ENCODE measurements at regions not wholly inside any gene's neighbourhood (a gene's known extent, or its start where the extent isn't known, plus 50 kb on each side); places are given as distances from the start of the nearest gene placed in this dataset.
"Not testable (repeated sequence)": the region's sequence is repeated elsewhere in the genome, so short reads cannot be mapped to it uniquely, and the experiment has no call there.

DNA sequence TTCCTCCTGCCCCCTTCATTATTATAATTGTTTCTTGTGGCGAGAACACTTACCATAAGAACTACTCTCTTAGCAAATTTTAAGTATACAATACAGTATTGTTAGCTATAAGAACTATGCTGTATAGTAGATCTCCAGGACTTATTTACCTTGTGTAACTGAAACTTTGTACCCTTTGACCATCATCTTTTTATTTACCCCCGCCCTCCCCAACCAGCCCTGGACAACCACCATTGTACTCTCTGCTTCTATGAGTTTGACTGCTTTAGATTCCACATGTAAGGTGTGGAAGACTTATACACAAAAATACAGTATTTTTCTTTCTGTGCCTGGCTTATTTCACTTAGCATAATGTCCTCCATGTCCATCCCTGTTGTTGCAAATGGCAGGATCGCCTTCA is 161.1 kb downstream of the PHF8 start:
- DNase-seq, result no peak

DNA sequence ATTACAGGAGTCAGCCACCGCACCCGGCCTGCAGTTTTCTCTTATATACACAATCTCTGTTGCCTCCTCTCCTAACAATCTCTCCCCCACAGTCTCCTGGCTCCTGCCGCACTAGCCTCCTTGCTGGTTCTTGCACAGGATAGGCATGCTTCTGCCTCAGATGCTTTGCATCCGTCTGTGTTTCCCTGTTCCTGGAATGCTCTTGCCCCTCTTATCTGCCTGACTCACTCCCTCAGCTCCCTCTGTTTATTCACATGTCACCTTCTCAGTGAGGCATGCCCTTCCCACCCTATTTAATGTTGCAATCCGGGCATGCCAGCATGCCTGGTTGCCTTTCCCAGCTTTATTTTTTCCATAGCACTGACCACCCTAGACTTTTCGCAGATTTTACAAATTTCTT is 161.9 kb downstream of the PHF8 start:
- DNase-seq, result no peak

DNA sequence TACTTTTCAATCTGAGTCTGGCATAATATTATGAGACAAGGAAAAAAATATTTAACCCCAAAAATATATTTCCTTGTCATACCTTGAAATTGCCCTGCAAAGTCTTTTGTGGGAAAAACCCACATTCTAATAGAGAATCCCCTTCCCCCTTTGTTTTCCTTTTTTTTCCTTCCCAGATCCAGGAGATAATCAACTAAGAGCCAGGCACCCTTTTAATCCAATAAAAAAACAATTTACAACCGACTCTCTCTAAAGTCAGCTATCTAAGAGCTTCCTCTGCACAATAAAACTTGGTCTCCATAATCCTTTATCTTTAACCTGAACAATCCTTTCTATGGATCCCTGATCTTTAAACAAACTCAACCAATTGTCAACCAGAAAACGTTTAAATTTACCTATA is 163.5 kb downstream of the PHF8 start:
- DNase-seq, result not testable (repeated sequence)

DNA sequence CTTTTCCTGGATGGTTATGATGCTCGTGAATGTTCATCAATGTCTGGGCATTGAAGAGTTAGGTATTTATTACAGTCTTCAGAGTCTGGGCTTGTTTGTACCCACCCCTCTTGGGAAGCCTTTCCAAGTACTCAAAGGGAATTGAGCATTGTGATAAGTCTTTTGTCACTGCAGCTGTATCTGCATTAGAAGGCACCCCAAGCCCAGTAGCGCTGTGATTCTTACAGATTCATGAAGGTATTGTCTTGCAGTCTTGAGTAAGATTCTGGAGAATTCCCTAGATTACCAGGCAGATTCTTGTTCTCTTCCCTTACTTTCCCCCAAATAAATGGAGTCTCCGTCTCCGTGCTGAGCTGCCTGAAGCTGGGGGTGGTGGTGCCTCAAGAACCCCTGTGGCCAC is 173.4 kb upstream of the HUWE1 start:
- no peak for DNase-seq

DNA sequence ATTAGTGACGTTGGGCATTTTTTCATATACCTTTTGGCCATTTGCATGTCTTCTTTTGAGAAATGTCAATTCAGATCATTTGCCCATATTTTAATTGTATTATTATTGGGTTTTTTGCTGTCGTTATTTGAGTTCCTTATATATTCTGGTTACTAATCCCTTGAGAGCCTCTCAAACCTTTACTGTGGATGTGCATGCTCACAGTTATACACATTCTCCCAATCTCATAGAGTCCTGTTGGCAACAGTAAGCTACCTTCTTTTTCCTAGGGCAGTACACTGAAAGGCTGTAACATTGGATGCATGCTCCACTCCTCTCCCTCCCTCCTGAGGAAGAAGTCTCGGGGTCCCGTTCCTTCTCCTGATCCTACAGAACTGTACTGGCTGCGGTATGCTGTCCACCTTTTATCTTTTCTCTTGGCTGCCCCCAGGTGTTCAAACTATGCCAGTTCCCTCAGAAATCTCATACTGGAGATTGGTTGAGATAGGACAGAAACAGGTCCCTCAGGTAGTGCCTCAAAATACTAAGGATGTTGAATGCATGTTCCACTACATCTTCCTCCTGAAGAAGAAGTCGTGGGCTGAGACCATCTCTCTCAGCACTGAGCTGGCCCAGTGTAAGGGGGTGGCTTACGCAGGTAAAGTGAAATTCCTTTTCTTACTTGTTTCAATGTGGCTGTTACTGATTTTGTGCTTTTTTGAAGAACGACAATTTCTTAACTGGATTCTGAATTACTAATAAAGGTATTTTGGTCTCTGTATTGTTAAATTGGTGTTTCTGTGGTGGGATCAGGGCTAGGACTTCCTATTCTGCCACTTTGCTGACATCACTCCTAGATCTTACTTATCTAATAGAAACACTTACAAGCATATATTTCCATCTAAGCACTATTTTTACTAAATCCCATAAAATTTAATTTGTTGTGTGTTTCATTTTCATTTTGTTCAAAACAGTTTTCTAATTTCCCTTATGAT is 145.4 kb upstream of the HUWE1 start:
- peak in 1 of 2 experiments; percentile 7 for DNase-seq

DNA sequence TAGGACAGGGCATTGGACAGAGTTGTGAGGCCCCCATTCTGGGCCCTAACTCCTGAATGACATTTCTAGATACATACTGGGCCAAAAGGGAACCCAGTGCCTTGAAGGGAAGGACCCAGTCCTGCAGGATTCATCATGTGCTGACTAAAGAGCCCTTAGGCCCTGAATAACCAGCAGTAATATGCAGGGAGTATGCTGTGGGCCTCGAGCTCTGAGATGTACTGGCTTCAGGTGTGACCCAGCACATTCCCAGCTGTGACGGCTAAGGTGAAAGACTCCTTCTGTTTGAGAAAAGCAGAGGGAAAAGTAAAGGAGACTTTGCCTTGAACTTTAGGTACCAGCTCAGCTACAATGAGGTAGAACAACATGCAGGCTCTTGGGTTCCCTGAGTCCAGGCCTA is 138.2 kb upstream of the HUWE1 start:
- DNase-seq, result no peak

DNA sequence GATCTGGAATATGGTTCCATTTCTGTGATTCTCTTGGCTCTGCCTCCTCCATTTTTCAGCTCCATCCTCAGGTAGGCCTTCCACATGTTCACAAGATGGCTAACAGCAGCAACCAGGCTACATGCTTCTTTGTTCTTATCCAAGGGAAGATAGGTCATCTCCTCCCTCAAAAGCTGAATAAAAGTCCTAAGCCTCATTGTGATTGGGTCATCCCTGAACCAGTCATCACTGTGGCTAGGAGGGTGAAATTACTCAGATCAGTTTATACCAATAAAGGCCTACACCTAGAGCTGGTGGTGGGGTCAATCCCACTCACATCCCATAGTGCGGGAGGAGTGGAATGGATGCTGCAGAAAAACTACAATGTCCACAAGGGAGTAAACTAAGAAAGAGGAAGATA is 131.6 kb upstream of the HUWE1 start:
- DNase-seq, result not testable (repeated sequence)

DNA sequence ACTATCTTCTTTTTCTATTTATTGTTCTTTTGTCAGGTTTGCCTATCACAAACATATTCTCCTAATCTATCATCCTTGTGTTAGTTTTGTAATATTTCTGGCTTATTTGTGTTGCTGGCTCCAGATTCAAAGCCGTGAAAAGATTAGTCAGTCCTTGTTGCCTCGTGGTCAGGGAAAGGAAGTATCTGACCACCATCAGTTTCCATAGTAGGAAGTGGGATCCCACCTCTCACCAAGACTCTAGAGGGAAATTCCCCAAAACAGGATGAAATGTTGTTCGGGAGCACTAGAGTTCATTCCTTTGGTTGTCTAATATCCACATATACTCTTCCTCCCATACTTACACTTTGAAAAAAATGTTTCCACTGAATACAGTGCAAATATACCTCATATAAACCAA is 131.0 kb upstream of the HUWE1 start:
- no peak for DNase-seq

DNA sequence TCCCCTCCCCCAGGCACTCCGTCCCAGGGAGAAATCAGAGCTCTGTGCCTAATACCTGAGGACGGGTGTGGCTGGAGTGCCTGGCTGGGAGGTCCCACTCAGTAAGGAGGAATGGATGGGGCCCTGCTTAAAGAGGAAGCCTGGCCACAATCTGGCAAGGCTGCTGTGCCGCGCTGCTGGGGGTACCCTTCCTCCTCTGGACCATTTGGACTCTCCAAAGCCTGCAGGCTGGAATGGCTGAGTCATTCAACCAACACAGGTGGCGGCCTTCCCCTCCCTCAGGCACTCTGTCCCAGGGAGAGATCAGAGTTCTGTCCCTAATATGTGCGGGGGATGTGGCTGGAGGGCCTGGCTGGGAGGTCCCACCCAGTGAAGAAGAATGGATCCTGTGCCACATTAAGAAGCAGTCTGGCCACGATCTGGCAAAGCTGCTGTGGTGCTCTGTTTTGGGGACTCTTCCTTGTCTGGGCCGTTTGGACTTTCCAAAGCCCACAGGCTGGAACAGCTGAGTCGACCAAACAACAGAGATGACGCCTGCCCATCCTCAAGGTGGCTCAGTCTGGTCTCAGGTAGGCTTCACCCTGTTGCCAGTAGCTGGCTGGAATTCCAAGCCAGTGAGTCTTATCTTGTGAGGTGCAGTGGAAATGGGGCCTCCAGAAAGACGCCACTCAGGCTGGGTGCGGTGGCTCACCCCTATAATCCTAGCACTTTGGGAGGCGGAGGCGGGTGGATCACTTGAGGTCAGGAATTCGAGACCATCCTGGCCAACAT is 127.3 kb upstream of the HUWE1 start:
- no peak for DNase-seq

DNA sequence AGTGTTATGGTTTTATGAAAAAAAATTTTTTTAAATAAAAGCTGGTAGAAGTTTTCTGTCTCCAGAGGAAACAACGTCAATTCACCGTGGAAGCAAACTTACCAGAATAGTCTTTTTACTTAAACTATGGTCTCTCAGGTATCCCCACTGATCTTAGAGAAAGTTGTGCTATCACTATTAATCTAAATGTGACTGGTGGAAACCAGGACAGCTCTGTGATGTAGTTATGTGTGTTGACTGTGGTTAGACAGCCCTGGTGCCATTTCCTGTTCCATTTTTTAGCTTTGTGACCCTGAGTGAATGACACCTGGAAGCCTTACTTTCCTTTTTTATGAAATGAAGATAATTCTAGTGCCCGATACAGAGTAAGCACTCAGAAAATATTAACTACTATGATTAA is 111.8 kb upstream of the HUWE1 start:
- no peak for DNase-seq

DNA sequence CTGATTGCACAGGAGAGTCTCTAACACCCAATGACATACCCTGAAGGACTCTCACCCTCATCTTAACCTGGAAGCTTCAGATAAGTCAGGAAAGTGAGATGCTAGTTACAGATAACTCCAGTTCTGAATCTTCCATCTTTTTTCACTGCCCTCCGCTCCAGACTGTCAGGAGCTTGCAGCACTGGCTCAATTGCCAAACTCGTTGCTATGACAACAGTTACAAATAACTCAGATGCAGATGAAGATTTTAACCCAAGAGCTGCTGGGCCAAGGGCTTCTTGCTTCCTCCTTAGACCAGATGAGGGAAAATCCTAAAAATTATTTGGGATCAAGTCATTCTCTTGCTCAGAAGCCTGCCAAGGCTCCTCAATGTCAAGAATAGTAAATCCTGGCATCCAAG is 109.1 kb upstream of the HUWE1 start:
- DNase-seq, result no peak

DNA sequence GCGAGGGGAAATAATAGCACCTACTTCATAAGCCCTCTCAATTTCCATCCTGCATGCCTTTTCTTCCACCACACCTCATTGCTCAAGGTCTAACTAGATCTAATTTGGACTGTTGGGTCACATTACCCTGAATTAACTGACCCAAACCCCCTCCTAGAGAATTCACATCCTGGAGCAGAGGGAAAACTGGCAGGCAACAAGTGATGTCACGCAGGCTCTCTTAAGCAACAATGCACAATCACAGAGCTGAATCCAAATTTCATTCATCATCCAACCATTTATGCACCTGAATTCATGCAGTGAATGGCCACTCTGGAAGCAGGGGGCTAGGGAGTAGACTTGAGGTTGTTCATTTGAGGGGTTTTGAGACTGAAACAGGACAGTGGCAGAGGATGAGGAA is 107.7 kb upstream of the HUWE1 start:
- DNase-seq, result no peak

DNA sequence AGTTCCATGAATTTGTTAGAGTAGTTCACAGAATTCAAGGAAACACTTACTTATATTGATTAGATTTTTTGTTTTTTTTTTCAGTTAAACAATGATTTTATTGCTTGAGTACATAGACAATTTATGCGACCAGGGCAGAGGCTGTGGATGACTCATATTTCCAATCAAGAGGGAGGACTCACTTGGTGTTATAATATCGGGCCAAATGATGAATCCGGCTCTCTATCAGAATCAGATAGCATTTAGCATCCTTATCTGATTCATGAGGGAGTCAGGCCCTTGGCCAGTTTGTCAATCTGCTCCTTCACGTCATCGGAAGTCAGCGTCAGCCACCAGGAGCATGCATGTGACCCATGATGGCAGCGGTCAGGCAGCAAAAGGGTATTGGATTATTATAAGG is 82.3 kb upstream of the HUWE1 start:
- DNase-seq, result no peak

DNA sequence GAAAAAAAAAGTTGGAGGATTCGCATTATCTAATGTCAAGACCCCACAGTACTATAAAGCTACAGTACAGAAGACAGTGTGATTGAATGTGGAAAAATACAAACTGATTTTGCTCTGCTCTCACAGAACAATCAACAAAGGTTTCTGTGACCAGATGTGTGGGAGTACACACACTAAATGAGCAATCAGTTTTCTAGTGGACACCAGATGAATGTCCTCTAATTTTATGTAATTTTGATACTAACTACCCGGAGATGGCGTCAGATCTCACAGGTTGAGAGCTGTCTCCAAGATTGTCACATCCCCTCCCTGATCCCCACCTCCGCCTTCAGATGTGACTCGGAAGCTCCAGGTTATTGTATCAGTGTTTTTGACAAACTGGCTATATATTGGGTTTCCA is 81.9 kb upstream of the HUWE1 start:
- DNase-seq, result no peak

DNA sequence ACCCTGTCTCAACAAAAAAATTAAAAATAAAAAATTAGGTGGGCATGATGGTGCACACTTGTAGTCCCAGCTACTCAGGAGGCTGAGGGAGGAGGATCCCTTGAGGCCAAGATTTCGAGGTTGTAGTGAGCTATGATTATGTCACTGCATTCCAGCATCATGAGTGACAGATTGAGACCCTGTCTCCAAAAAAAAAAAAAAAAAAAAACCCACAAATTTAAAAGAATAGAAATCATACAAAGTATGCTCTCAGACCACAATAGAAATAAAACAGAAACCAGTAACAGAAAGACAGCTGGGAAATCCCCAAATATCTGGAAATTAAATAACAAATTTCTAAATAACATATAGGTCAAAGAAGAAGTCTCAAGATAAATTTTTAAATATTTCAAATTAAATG is 81.0 kb upstream of the HUWE1 start:
- DNase-seq, result no peak

DNA sequence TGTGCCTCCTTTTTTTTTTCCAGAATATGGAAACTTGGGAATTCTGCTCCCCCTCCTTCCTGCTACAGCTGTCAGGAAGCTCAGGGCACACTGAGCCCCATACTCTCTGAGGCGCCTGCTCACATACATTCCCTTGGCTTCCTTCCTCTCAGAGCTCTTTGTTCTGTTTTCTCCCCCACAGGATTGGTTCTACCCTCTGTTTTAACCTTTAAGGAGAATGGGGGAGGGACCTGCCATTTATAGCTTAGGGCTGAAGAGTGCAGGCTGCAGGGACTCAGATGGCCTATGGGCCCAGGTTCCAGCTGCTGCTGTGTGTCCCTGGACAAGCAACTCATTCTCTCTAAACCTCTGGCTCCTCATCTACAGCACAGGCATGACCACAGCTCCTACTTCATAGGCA is 70.7 kb upstream of the HUWE1 start:
- not testable (repeated sequence) for DNase-seq

DNA sequence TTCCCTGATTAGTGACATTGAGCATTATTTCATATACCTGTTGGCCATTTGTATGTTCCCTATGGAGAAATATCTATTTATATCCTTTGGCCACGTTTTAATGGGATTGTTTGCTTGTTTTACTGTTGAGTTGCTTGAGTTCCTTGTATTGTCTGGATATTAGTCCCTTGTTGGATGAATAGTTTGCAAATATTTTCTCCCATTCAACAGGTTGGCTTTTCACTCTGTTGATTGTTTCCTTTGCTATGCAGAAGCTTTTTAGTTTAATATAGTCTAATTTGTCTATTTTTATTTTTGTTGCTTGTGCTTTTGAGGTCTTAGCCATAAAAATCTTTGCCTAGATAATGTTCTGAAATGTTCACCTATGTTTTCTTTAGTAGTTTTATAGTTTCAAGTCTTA is 60.2 kb upstream of the HUWE1 start:
- DNase-seq, result no peak

DNA sequence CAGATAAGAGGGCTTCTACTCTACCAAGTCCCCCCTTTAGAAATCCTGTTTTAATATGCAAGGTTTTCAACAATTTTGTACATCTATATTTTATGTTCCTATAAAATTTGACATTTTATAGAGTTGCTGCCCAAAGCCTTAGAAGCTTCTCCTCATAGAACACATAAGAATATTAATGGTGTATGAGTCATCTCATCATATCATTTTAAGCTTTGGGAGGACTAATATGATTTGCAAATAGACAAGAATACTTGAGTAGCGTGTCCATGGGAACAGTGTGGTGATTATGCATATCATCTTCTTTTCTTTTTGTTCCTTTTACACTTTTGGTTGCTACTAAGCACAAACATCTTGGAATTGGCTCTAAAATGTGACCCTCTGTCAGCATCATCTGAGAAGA is 56.7 kb upstream of the HUWE1 start:
- no peak for DNase-seq

DNA sequence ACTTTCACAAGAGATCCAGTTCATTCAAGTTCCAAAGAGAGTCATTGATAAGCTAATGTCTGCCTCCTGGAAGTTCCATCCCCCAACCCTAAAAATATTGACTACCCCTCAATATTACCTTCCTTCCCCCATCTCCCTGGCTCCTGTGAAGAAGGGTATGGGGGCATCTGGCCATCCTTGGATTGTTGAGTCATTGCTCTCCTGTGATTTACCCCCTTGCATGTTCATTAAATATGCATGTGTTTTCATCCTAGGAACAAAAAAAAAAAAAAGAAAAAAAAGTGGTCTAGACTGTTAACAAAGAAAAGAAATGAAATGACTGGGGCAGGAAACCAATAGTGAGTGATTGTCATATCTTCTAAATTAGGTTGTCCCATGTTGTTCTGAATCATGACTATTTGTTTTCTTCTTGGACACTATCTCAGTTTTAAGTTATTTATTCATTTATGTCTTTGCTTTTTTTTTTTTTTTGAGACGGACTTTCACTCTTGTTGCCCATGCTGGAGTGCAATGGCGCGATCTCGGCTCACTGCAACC is 51.9 kb upstream of the HUWE1 start:
- no peak for DNase-seq
